Ascending aorta (tissue), 2 donors: ENCODE measurements at regions not wholly inside any gene's neighbourhood (a gene's known extent, or its start where the extent isn't known, plus 50 kb on each side); places are given as distances from the start of the nearest gene placed in this dataset.

Experiments used
- DNase-seq, 2 donors: peaks; one replicate each; pipeline ENCODE4 v3.0.0-alpha.2; 2019; ENCODE audit warnings: low spot score in 2 of 2
- H3K27ac ChIP-seq, 2 donors: fragments of 200-600 bp; sonication (generic); one replicate each; pipeline ENCODE4 v1.5.1; 2016 to 2017; ENCODE audit warnings: mild to moderate bottlenecking in 1 of 2
- H3K27me3 ChIP-seq: fragments of 200-600 bp; sonication (generic); one replicate; pipeline ENCODE4 v1.5.1; 2017
- H3K36me3 ChIP-seq, 2 donors: fragments of 200-600 bp; sonication (generic); one replicate each; pipeline ENCODE4 v1.5.1; 2016
- H3K4me1 ChIP-seq, 2 donors: fragments of 200-600 bp; sonication (generic); one replicate each; pipeline ENCODE4 v1.5.1; 2016 to 2017; ENCODE audit warnings: mild to moderate bottlenecking in 1 of 2
- H3K4me3 ChIP-seq, 2 donors: fragments of 200-600 bp; sonication (generic); one replicate each; pipeline ENCODE4 v1.5.1; 2016 to 2017; ENCODE audit warnings: mild to moderate bottlenecking in 1 of 2
- H3K9me3 ChIP-seq, 2 donors: fragments of 200-600 bp; sonication (generic); one replicate each; pipeline ENCODE4 v1.5.1; 2016
- CTCF ChIP-seq, 3 experiments: fragments of 200-600 bp in 2 of 3; fragments of 450-650 bp in 1 of 3; sonication (generic) in 2 of 3; IDR thresholded peaks; one replicate each; pipeline ENCODE4 v1.5.1; 2016 to 2019; ENCODE audit warnings: antibody characterized with exemption in 3 of 3, mild to moderate bottlenecking in 1 of 3, moderate library complexity in 1 of 3
- intact Hi-C: fragments of 100-400 bp; cut with DNase I; formaldehyde crosslinking; loops from one replicate; pipeline ENCODE4 v1.15.1; 2023

GRCh38 chr6:14038467-14039437, 78.8 kb upstream of the CD83 start:
- H3K36me3 ChIP-seq = no peaks in the 10 kb centered on the region
- no peak overlapping the region for H3K27ac ChIP-seq
- no peaks in the 10 kb centered on the region for H3K9me3 ChIP-seq
- no peak for DNase-seq
- no peaks in the 10 kb centered on the region for H3K4me1 ChIP-seq
- TF ChIP-seq CTCF (IDR thresholded peaks at IDR 0.05) = no peak
- intact Hi-C loops = no loop called here
- no peaks in the 10 kb centered on the region for H3K27me3 ChIP-seq
- no peak overlapping the region for H3K4me3 ChIP-seq

- no peaks in the 10 kb centered on the region for H3K9me3 ChIP-seq
- no peak overlapping the region for H3K27ac ChIP-seq
- no peak overlapping the region for H3K4me3 ChIP-seq
- no peaks in the 10 kb centered on the region for H3K27me3 ChIP-seq
- H3K36me3 ChIP-seq = no peaks in the 10 kb centered on the region
- intact Hi-C loops = no loop called here
- no peaks in the 10 kb centered on the region for H3K4me1 ChIP-seq
- DNase-seq = no peak
- TF ChIP-seq CTCF (IDR thresholded peaks at IDR 0.05) = no peak
Observed at GRCh38 chr6:14040042-14040441, 77.5 kb upstream of the CD83 start.

- peak in 2 of 3 experiments; percentile 10 to 32 for TF ChIP-seq CTCF (IDR thresholded peaks at IDR 0.05)
- Histone ChIP-seq H3K9me3 (no peaks in the 10 kb centered on the region), H3K27ac (no peak overlapping the region), H3K4me3 (no peak overlapping the region), H3K36me3 (no peaks in the 10 kb centered on the region), H3K4me1 (no peaks in the 10 kb centered on the region), H3K27me3 (no peaks in the 10 kb centered on the region)
- DNase-seq = no peak
- intact Hi-C loops = no loop called here
Observed at GRCh38 chr6:14046476-14047068, 71.0 kb upstream of the CD83 start.

GRCh38 chr6:14047151-14047740, 70.3 kb upstream of the CD83 start:
- H3K9me3 ChIP-seq = no peaks in the 10 kb centered on the region
- DNase-seq = no peak
- intact Hi-C loops = no loop called here
- no peak for TF ChIP-seq CTCF (IDR thresholded peaks at IDR 0.05)
- H3K27ac ChIP-seq = no peak overlapping the region
- H3K36me3 ChIP-seq = no peaks in the 10 kb centered on the region
- no peak overlapping the region for H3K4me3 ChIP-seq
- no peaks in the 10 kb centered on the region for H3K27me3 ChIP-seq
- H3K4me1 ChIP-seq = no peaks in the 10 kb centered on the region

GRCh38 chr6:14048837-14049236, 68.7 kb upstream of the CD83 start:
- no peaks in the 10 kb centered on the region for H3K27me3 ChIP-seq
- H3K36me3 ChIP-seq = no peaks in the 10 kb centered on the region
- intact Hi-C loops = no loop called here
- no peak for TF ChIP-seq CTCF (IDR thresholded peaks at IDR 0.05)
- no peak for DNase-seq
- H3K9me3 ChIP-seq = no peaks in the 10 kb centered on the region
- H3K27ac ChIP-seq = no peak overlapping the region
- no peaks in the 10 kb centered on the region for H3K4me1 ChIP-seq
- no peak overlapping the region for H3K4me3 ChIP-seq
